GM23338 (cell line): ENCODE measurements at regions not wholly inside any gene's neighbourhood (a gene's known extent, or its start where the extent isn't known, plus 50 kb on each side); places are given as distances from the start of the nearest gene placed in this dataset.

Experiments
- ATAC-seq: fragments of 200-7000 bp; cut with Tn5 transposase; 3 replicates; pipeline ENCODE4 v1.9.1; 2020
- DNase-seq: peaks from one replicate; pipeline ENCODE4 v3.0.0-alpha.2; 2015; ENCODE audit warnings: low spot score
- H2AFZ ChIP-seq: fragments of 200-600 bp; sonication (generic); 2 replicates; pipeline ENCODE4 v1.8.0; 2016; ENCODE audit warnings: antibody characterized with exemption, mild to moderate bottlenecking, moderate library complexity
- H3F3A ChIP-seq: fragments of 200-600 bp; sonication (generic); replicated peaks from 2 replicates; pipeline ENCODE4 v1.8.0; 2017; ENCODE audit warnings: antibody characterized with exemption, mixed run types, low read depth
- H3K27ac ChIP-seq: fragments of 200-600 bp; sonication (generic); 2 replicates; pipeline ENCODE4 v1.6.1; 2016; ENCODE audit warnings: low read depth
- H3K27me3 ChIP-seq: fragments of 200-600 bp; sonication (generic); 2 replicates; pipeline ENCODE4 v1.8.0; 2016; ENCODE audit warnings: mild to moderate bottlenecking, mixed run types, moderate library complexity; ENCODE audit not compliant: insufficient read depth
- H3K36me3 ChIP-seq: fragments of 200-600 bp; sonication (generic); 2 replicates; pipeline ENCODE4 v1.8.0; 2016; ENCODE audit warnings: mild to moderate bottlenecking; ENCODE audit not compliant: insufficient read depth
- H3K4me1 ChIP-seq: fragments of 200-600 bp; sonication (generic); 2 replicates; pipeline ENCODE4 v1.8.0; 2016; ENCODE audit warnings: mild to moderate bottlenecking, moderate library complexity; ENCODE audit not compliant: insufficient read depth
- H3K4me2 ChIP-seq: fragments of 200-600 bp; sonication (generic); 2 replicates; pipeline ENCODE4 v1.7.1; 2017; ENCODE audit warnings: mixed run types
- H3K4me3 ChIP-seq: fragments of 200-600 bp; sonication (generic); 2 replicates; pipeline ENCODE4 v1.6.1; 2016; ENCODE audit warnings: mixed run types
- H3K79me2 ChIP-seq: fragments of 200-600 bp; sonication (generic); replicated peaks from 2 replicates; pipeline ENCODE4 v1.8.0; 2017; ENCODE audit warnings: mild to moderate bottlenecking; ENCODE audit not compliant: insufficient read depth
- H3K9me2 ChIP-seq: fragments of 200-600 bp; sonication (generic); 2 replicates; pipeline ENCODE4 v1.8.0; 2017; ENCODE audit not compliant: insufficient read depth
- H4K20me1 ChIP-seq: fragments of 200-600 bp; sonication (generic); replicated peaks from 2 replicates; pipeline ENCODE4 v1.8.0; 2017; ENCODE audit warnings: mild to moderate bottlenecking; ENCODE audit not compliant: insufficient read depth
- H3K27ac Mint-ChIP-seq: 2 replicates; pipeline ENCODE4 v1.8.0; 2020; ENCODE audit warnings: inconsistent platforms, mild to moderate bottlenecking, moderate library complexity, mixed read lengths
- H3K27me3 Mint-ChIP-seq: 3 replicates; pipeline ENCODE4 v1.8.0; 2022; ENCODE audit warnings: low read depth, mild to moderate bottlenecking, moderate library complexity, mixed read lengths, inconsistent platforms; ENCODE audit not compliant: insufficient read depth, poor library complexity
- H3K36me3 Mint-ChIP-seq: 3 replicates; pipeline ENCODE4 v1.8.0; 2021; ENCODE audit warnings: low read depth, mild to moderate bottlenecking, inconsistent platforms, moderate library complexity, mixed read lengths
- H3K4me1 Mint-ChIP-seq: 3 replicates; pipeline ENCODE4 v1.8.0; 2020; ENCODE audit warnings: mild to moderate bottlenecking, inconsistent platforms, mixed read lengths
- H3K4me3 Mint-ChIP-seq: 3 replicates; pipeline ENCODE4 v1.8.0; 2021; ENCODE audit warnings: moderate library complexity, mild to moderate bottlenecking, inconsistent platforms, mixed read lengths
- H3K9me3 Mint-ChIP-seq: 3 replicates; pipeline ENCODE4 v1.8.0; 2020; ENCODE audit warnings: moderate library complexity, mild to moderate bottlenecking, inconsistent platforms, mixed read lengths
- EZH2 ChIP-seq: fragments of 200-600 bp; sonication (generic); IDR thresholded peaks from one replicate; pipeline ENCODE4 v1.8.0; 2017; ENCODE audit warnings: antibody characterized with exemption, mild to moderate bottlenecking, low read depth; ENCODE audit not compliant: unreplicated experiment
- EZH2phosphoT487 ChIP-seq: fragments of 200-600 bp; sonication (generic); IDR thresholded peaks from one replicate; pipeline ENCODE4 v1.8.1; 2018; ENCODE audit warnings: antibody characterized with exemption; ENCODE audit not compliant: unreplicated experiment
- JUNB ChIP-seq: IDR thresholded peaks from one replicate; pipeline ENCODE4 v1.6.1; 2016; ENCODE audit warnings: antibody characterized with exemption; ENCODE audit not compliant: unreplicated experiment
- NANOG ChIP-seq: IDR thresholded peaks from 2 replicates; pipeline ENCODE4 v1.6.1; 2016; ENCODE audit warnings: antibody characterized with exemption, borderline replicate concordance
- POLR2AphosphoS5 ChIP-seq: IDR thresholded peaks from 2 replicates; pipeline ENCODE4 v1.6.1; 2016; ENCODE audit warnings: antibody characterized with exemption, low read depth
- STAT1 ChIP-seq: IDR thresholded peaks from one replicate; pipeline ENCODE4 v1.6.1; 2016; ENCODE audit warnings: antibody characterized with exemption; ENCODE audit not compliant: unreplicated experiment
- ZNF114 ChIP-seq: fragments of 250-450 bp; sonication (Bioruptor Pico); IDR thresholded peaks from 2 replicates; pipeline ENCODE4 v1.5.0; 2020; ENCODE audit warnings: mild to moderate bottlenecking, moderate library complexity
- ZNF331 ChIP-seq: fragments of 250-450 bp; sonication (Bioruptor Pico); IDR thresholded peaks from 2 replicates; pipeline ENCODE4 v1.5.0; 2020; ENCODE audit warnings: low read depth, mild to moderate bottlenecking, moderate library complexity
- TF ChIP-seq, protein P1 (sequence below): fragments of 250-450 bp; sonication (Bioruptor Pico); IDR thresholded peaks from 2 replicates; pipeline ENCODE4 v1.5.0; 2020; ENCODE audit warnings: mild to moderate bottlenecking, moderate library complexity
- TF ChIP-seq, protein P2 (sequence below), 2 experiments: fragments of 200-600 bp in 1 of 2; sonication (generic) in 1 of 2; conservative IDR thresholded peaks; 2 replicates each; pipeline versions ENCODE4 v1.5.1 to v1.6.1; 2016 to 2017; ENCODE audit warnings: antibody characterized with exemption in 2 of 2, low read depth in 2 of 2, mild to moderate bottlenecking in 2 of 2, moderate library complexity in 1 of 2
- TF ChIP-seq, protein P3 (sequence below): IDR thresholded peaks from 2 replicates; pipeline ENCODE4 v1.6.1; 2016; ENCODE audit warnings: antibody characterized with exemption

- TF ChIP-seq, protein P1, sequence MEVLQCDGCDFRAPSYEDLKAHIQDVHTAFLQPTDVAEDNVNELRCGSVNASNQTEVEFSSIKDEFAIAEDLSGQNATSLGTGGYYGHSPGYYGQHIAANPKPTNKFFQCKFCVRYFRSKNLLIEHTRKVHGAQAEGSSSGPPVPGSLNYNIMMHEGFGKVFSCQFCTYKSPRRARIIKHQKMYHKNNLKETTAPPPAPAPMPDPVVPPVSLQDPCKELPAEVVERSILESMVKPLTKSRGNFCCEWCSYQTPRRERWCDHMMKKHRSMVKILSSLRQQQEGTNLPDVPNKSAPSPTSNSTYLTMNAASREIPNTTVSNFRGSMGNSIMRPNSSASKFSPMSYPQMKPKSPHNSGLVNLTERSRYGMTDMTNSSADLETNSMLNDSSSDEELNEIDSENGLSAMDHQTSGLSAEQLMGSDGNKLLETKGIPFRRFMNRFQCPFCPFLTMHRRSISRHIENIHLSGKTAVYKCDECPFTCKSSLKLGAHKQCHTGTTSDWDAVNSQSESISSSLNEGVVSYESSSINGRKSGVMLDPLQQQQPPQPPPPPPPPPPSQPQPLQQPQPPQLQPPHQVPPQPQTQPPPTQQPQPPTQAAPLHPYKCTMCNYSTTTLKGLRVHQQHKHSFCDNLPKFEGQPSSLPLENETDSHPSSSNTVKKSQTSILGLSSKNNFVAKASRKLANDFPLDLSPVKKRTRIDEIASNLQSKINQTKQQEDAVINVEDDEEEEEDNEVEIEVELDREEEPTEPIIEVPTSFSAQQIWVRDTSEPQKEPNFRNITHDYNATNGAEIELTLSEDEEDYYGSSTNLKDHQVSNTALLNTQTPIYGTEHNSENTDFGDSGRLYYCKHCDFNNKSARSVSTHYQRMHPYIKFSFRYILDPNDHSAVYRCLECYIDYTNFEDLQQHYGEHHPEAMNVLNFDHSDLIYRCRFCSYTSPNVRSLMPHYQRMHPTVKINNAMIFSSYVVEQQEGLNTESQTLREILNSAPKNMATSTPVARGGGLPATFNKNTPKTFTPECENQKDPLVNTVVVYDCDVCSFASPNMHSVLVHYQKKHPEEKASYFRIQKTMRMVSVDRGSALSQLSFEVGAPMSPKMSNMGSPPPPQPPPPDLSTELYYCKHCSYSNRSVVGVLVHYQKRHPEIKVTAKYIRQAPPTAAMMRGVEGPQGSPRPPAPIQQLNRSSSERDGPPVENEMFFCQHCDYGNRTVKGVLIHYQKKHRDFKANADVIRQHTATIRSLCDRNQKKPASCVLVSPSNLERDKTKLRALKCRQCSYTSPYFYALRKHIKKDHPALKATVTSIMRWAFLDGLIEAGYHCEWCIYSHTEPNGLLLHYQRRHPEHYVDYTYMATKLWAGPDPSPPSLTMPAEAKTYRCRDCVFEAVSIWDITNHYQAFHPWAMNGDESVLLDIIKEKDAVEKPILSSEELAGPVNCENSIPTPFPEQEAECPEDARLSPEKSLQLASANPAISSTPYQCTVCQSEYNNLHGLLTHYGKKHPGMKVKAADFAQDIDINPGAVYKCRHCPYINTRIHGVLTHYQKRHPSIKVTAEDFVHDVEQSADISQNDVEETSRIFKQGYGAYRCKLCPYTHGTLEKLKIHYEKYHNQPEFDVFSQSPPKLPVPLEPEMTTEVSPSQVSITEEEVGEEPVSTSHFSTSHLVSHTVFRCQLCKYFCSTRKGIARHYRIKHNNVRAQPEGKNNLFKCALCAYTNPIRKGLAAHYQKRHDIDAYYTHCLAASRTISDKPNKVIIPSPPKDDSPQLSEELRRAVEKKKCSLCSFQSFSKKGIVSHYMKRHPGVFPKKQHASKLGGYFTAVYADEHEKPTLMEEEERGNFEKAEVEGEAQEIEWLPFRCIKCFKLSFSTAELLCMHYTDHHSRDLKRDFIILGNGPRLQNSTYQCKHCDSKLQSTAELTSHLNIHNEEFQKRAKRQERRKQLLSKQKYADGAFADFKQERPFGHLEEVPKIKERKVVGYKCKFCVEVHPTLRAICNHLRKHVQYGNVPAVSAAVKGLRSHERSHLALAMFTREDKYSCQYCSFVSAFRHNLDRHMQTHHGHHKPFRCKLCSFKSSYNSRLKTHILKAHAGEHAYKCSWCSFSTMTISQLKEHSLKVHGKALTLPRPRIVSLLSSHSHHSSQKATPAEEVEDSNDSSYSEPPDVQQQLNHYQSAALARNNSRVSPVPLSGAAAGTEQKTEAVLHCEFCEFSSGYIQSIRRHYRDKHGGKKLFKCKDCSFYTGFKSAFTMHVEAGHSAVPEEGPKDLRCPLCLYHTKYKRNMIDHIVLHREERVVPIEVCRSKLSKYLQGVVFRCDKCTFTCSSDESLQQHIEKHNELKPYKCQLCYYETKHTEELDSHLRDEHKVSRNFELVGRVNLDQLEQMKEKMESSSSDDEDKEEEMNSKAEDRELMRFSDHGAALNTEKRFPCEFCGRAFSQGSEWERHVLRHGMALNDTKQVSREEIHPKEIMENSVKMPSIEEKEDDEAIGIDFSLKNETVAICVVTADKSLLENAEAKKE (CRISPR knock-in tag) = no peak
- no peak for TF ChIP-seq EZH2phosphoT487
- TF ChIP-seq, protein P2, sequence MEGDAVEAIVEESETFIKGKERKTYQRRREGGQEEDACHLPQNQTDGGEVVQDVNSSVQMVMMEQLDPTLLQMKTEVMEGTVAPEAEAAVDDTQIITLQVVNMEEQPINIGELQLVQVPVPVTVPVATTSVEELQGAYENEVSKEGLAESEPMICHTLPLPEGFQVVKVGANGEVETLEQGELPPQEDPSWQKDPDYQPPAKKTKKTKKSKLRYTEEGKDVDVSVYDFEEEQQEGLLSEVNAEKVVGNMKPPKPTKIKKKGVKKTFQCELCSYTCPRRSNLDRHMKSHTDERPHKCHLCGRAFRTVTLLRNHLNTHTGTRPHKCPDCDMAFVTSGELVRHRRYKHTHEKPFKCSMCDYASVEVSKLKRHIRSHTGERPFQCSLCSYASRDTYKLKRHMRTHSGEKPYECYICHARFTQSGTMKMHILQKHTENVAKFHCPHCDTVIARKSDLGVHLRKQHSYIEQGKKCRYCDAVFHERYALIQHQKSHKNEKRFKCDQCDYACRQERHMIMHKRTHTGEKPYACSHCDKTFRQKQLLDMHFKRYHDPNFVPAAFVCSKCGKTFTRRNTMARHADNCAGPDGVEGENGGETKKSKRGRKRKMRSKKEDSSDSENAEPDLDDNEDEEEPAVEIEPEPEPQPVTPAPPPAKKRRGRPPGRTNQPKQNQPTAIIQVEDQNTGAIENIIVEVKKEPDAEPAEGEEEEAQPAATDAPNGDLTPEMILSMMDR (conservative IDR thresholded peaks at IDR 0.05; ENCODE audit: low read depth in 2 of 2) = no peak
Measured at GRCh38 chr18:60950634-60951033, 382.6 kb upstream of the CDH20 start (continued).

- Histone ChIP-seq H3K27me3 (no peaks in the 10 kb centered on the region), H3K4me1 (no peaks in the 10 kb centered on the region), H3F3A (no peaks in the 10 kb centered on the region), H3K79me2 (no peaks in the 10 kb centered on the region), H3K27ac (no peak overlapping the region), H3K9me2 (no peaks in the 10 kb centered on the region), H4K20me1 (no peaks in the 10 kb centered on the region), H3K4me2 (no peak overlapping the region), H3K4me3 (no peak overlapping the region), H2AFZ (no peak overlapping the region), H3K36me3 (no peaks in the 10 kb centered on the region)
- H3K9me3 Mint-ChIP-seq = no peaks in the 10 kb centered on the region
- no peak for TF ChIP-seq JUNB
- TF ChIP-seq ZNF331 (CRISPR knock-in tag) = no peak
- TF ChIP-seq, protein P2 (conservative IDR thresholded peaks at IDR 0.05; ENCODE audit: low read depth in 2 of 2) = no peak
- TF ChIP-seq STAT1 = no peak
- TF ChIP-seq NANOG = no peak
- TF ChIP-seq, protein P3, sequence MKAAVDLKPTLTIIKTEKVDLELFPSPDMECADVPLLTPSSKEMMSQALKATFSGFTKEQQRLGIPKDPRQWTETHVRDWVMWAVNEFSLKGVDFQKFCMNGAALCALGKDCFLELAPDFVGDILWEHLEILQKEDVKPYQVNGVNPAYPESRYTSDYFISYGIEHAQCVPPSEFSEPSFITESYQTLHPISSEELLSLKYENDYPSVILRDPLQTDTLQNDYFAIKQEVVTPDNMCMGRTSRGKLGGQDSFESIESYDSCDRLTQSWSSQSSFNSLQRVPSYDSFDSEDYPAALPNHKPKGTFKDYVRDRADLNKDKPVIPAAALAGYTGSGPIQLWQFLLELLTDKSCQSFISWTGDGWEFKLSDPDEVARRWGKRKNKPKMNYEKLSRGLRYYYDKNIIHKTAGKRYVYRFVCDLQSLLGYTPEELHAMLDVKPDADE = no peak
- TF ChIP-seq ZNF114 (CRISPR knock-in tag) = no peak
- TF ChIP-seq POLR2AphosphoS5 = no peak
- no peak for TF ChIP-seq EZH2
- no peaks in the 10 kb centered on the region for H3K36me3 Mint-ChIP-seq
- no peak overlapping the region for H3K27ac Mint-ChIP-seq
- DNase-seq (no peak), ATAC-seq (no peak)
- no peaks in the 10 kb centered on the region for H3K27me3 Mint-ChIP-seq
- H3K4me1 Mint-ChIP-seq = no peaks in the 10 kb centered on the region
- H3K4me3 Mint-ChIP-seq = no peak overlapping the region
Measured at GRCh38 chr18:60951091-60951490, 382.1 kb upstream of the CDH20 start.
